ENCODE measurements at regions not wholly inside any gene's neighbourhood (a gene's known extent, or its start where the extent isn't known, plus 50 kb on each side); places are given as distances from the start of the nearest gene placed in this dataset.

- no peak for TF ChIP-seq CTCF (IDR thresholded peaks at IDR 0.05; ENCODE audit: low read length)
- no peak for TF ChIP-seq EZH2 (optimal IDR thresholded peaks at IDR 0.05; ENCODE audit: low read depth, low read length)
- no peak for TF ChIP-seq EZH2phosphoT487 (IDR thresholded peaks at IDR 0.05; ENCODE audit: low read length)
Observed at GRCh38 chr15:66881173-66881905, 179.3 kb downstream of the SMAD6 start.

Data from MM.1S (cell line).